NCI-H510A treated with DMSO at 0.1 percent for 48 hours (cell line): ENCODE measurements at regions not wholly inside any gene's neighbourhood (a gene's known extent, or its start where the extent isn't known, plus 50 kb on each side); places are given as distances from the start of the nearest gene placed in this dataset.
A peak's percentile ranks its signal among the peaks of the same experiment; 100 is the strongest.

Source experiments
- DNase-seq: peaks from one replicate; lab custom pipeline; 2025; lab: John Stamatoyannopoulos, UW

- DNase-seq = no peak
These were observed 83.4 kb downstream of the C13orf42 start for GRCh38 chr13:51027644-51028043.

- no peak for DNase-seq
These were observed 85.1 kb downstream of the C13orf42 start for GRCh38 chr13:51026016-51026415.

- no peak for DNase-seq
These were observed 85.7 kb downstream of the C13orf42 start for GRCh38 chr13:51025245-51025905.

- no peak for DNase-seq
These were observed 89.3 kb downstream of the C13orf42 start for GRCh38 chr13:51021811-51022210.

- no peak for DNase-seq
These were observed 90.5 kb downstream of the C13orf42 start for GRCh38 chr13:51020600-51020999.

- no peak for DNase-seq
These were observed 92.0 kb downstream of the C13orf42 start for GRCh38 chr13:51019026-51019425.

GRCh38 chr13:51017516-51017915 is 93.6 kb downstream of the C13orf42 start:
- DNase-seq = no peak

- DNase-seq = peak; percentile 37
These were observed 95.1 kb downstream of the C13orf42 start for GRCh38 chr13:51015973-51016372.

- no peak for DNase-seq
These were observed 100.0 kb downstream of the RNASEH2B start for GRCh38 chr13:51009597-51009996.

GRCh38 chr13:51007216-51007615 is 97.6 kb downstream of the RNASEH2B start:
- DNase-seq = no peak

- DNase-seq = no peak
These were observed 96.7 kb downstream of the RNASEH2B start for GRCh38 chr13:51006067-51006845.
